HG03571 (cell line): ENCODE measurements at regions not wholly inside any gene's neighbourhood (a gene's known extent, or its start where the extent isn't known, plus 50 kb on each side); places are given as distances from the start of the nearest gene placed in this dataset.

Experiments used
- ATAC-seq: cut with Tn5 transposase; IDR thresholded peaks from one replicate; pipeline ENCODE4 v1.9.1; 2021; ENCODE audit not compliant: unreplicated experiment

DNA sequence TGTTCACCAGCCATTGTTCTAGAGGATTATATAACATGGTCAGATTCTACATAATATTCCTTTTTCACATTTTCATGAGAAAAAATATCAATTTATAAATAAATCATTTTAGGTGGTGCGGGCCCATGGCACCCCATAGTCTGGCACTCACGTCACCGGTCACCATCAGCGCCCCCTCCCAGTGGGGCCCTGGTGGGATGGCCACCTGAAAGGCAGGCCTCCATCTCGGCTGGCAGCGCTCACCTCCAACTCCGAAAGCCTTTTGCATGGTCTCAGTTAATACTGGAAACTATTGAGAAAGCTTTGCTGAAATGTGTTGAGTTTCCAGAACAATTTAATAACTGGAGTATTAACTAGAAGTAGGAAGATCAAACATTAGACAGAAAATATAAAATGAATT lies 141.4 kb upstream of the SALL3 start:
- no peak for ATAC-seq

DNA sequence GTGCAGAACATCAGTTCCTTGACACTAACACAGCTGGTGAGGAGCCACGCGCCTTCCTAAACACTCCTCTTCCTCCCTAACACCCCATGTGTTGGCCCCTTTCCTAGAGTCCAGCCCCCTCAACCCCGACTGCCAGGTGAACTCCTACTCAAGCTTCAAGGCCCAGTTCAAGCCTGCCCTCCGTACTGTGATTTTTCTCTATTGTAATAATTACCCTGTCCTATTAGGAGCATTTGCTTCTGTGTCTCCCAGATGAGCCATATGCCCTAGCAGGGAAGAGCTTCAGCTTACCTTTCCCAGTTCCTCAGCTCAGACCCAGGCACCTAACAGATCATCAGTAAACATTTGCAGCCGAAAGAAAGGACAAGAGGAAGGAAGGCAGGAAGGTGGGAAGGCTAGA lies 130.6 kb upstream of the SALL3 start:
- ATAC-seq = no peak

DNA sequence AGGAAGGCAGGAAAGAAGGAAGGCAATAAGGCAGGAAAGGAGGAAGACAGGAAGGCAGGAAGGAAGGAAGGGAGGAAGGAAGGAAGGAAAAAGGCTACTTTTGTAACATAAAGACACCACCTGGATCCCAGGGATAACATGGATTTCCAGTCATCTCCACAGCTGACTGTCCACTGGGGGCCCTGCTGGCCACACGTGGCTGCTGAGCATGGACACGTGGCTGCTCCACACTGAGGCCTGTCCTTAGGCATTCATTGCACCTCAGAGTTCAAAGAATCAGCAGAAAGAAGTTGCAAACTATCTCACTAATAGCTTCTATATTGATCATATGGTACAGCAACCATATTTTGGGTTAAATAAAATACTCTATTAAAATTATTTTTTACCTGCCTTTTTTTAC lies 130.2 kb upstream of the SALL3 start:
- no peak for ATAC-seq

GRCh38 chr18:78853341-78853740 lies 126.3 kb upstream of the SALL3 start:
- no peak for ATAC-seq

DNA sequence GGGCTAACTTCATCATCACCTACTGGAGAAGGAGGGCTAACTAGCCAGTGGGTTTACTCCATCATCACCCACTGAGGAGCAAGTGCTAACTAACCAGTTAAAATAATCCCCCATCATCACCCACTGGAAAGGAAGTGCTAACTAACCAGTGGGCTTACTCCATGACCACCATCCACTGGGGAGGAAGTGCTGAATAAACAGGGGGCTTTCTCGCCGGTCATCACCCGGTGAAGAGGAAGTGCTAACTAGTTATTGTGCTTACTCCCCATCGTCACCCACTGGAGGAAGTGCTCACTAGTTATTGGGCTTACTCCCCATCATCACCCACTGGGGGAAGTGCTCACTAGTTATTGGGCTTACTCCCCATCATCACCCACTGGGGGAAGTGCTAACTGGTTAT lies 124.4 kb upstream of the SALL3 start:
- no peak for ATAC-seq

DNA sequence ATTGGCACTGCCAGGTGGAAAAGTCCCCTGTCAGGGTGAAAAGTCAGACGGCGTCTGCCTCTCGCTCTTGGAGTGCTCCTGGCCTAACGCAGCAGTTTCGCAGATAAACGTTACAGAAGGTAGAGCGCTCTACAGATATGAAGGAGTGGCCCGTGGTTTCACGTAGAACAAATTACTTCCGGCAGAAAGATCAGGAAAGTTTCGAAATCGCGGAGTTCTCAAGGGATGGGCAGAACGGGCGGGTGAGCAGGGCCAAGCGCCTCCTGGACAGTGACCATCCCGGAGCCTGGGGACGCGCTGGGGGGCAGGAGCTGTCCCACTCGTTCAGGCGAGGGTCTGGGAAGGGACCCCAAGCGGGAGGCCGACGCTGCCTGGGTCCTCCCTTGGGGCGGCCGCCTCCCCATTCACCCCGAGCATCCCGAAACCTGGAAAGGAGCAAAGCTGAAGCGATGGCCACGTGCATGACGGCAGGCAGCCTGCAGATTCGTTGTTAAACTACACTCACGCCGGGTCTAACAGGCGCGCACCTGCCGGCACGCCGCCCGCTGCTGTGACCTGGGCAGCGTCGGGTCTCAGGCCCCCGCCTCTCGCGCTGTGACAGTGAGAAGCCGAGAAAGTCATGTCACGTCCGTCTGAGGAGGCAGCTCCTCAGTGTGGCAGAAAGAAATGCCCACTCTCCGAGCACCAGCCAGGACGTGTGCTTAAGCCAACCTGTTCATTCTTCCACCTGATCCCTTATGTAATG lies 122.9 kb upstream of the SALL3 start:
- no peak for ATAC-seq

DNA sequence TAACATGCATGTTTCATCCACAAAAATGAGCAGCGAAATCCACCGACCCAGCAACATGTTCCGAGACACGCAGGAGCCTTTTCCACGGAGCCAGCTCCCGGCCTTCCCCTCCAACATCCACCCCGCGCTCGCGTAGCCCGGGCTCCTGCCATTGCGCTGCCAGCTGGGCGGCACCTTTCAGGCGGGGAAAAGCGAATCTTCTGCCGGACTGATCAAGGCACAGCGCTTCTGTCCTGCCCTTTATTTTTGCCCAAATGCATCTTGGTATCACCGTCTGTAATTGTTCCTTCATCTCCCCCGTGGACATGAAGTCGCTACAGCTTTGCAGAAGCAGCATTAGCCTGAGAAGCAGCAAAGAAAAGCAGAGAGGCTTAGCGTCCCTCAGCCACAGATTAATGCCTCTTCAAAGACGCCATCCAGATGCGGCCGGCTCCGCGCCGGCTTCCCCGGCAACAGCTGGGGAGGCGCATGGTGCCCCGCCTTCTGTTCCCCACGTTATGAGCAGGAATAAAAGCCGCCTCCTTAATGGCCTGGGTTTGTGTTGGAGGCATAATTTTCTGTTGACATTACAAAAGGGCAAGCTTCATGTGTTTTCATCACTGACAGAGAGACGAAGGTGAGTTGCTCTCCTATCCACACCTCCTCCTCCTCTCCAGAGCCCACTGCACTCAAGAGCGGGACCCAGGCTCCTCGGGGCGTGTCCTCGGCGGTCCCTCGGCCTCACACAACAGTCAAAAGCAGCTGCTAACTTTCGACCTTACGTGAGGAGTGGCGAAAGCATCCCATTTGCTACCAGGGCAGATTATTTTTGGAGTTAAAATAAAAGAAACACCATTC lies 122.1 kb upstream of the SALL3 start:
- ATAC-seq = no peak

- no peak for ATAC-seq
Measured at GRCh38 chr18:78859686-78860085, 119.9 kb upstream of the SALL3 start.

- ATAC-seq = no peak
Measured at GRCh38 chr18:78860117-78860516, 119.5 kb upstream of the SALL3 start.

DNA sequence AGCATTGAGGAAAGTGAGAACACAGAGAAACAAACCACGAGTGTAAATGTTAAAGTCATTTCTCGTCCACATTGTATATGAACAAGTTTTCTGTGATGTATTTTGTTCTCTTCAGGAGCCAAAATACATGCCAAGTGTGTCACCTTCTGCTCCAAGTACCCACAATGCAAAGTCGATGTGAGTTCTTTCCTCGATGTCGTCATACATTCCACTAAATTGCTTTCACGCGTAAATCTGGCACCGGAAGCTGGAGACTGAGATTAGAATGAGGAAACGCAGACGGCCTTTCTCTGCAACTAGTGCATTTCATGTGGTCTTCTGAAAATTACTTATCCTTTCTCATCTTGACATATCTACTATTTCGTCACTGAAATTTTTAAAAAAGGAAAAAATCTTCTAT lies 118.5 kb upstream of the SALL3 start:
- ATAC-seq = no peak

DNA sequence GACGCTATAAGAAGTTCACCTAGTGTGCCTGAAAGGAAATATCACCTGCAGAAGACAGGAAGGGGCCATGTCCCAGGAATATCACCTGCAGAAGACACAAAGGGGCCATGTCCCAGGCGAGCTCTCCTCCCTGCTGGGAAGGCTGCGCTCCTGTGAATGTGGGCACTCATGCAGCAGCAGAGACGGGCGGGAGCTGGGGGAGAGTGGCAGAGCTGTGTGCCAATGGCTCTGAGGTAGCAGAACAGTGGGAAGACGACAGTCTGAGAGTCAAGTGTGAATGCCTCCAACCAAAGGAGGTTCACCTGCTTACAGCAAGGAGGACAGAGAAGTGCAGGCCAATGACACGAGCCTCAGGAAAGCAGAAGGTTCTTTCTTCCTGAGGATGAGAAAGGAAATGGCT lies 117.9 kb upstream of the SALL3 start:
- no peak for ATAC-seq

DNA sequence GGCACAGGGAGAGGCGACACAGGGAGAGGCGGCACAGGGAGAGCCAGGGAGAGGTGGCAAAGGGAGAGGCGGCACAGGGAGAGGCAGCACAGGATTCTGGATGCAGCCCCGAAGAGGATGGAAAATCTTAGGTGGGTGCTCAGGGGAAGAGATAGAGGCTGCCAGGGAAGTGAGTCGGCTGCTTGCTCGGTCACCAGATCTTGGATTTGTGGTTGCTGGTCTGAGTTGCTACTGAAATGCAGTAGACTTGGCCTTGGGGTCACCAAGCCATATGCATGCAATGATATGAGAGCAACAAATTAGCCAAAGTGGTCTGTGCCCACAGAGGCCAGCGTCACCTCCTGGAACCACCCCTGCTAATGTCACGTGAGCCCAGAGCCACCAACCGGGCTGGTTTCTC lies 117.2 kb upstream of the SALL3 start:
- no peak for ATAC-seq

DNA sequence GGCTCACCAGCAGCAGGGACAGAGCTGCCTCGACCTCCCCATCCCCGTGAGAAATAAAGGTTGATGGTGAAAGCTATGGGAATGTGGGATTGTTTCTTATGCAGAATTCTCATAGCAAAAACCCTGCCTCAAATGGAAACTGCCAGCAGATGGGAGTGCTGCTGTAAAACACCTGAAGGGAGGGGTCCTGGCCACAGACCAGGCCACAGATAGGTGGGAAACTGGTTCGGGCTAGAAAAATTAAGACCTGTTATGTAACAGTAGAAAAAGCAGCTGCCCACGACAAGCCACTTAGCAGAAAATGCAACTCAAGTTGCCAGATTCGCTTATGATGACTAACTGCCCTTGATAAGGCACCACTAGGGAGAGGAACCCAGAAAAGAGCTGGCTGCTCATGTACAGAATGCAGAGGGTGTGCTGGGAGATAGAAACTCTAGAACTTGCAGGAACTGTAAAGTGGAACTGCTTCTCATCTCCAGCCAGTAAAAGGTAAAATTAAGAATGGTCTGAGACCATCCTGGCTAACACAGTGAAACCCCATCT lies 114.5 kb upstream of the SALL3 start:
- no peak for ATAC-seq

- ATAC-seq = no peak
Measured at GRCh38 chr18:78865771-78866310, 113.8 kb upstream of the SALL3 start.

GRCh38 chr18:78867131-78867530 lies 112.5 kb upstream of the SALL3 start:
- ATAC-seq = no peak

- ATAC-seq = no peak
Measured at GRCh38 chr18:78868330-78869316, 111.0 kb upstream of the SALL3 start.

- no peak for ATAC-seq
Measured at GRCh38 chr18:78871618-78872017, 108.0 kb upstream of the SALL3 start.

DNA sequence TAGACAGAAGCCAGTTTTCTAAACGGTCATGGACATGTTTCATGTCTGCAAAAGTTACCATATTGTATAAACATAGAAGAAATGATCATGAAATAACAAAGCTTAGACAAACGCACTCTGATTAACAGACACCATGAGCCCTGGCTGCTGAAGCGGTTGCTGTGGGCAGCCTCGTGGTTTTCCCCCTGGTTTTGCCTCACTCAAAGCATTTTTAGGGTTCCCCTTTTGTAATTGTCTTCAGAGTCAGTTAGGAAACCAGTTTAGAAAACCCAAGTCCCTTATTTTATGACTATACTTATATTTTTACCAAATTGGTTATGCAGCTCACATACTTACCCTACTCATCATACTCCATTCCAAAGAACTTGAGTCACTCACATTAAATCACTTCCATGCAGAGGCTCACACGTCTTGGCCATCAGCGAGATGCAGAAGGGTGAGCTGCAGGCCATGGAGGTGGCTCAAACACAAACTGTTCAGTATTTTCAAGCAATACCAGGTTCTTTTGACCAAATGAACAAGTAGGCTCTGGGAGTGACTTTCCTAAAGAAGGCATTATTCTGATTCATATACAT lies 105.6 kb upstream of the SALL3 start:
- ATAC-seq = no peak

- no peak for ATAC-seq
Measured at GRCh38 chr18:78875016-78875777, 104.4 kb upstream of the SALL3 start.
